OCI-LY7 (cell line): ENCODE measurements at regions not wholly inside any gene's neighbourhood (a gene's known extent, or its start where the extent isn't known, plus 50 kb on each side); places are given as distances from the start of the nearest gene placed in this dataset.

Source experiments
- EZH2phosphoT487 ChIP-seq: fragments of 200-600 bp; sonication (generic); IDR thresholded peaks from 2 replicates; pipeline ENCODE4 v1.6.1; 2018; ENCODE audit warnings: low read depth, borderline replicate concordance, mild to moderate bottlenecking, mixed run types, antibody characterized with exemption, low read length, moderate library complexity, mixed read lengths
- TF ChIP-seq, protein P1 (sequence below): fragments of 200-600 bp; sonication (generic); conservative IDR thresholded peaks from 2 replicates; pipeline ENCODE4 v1.5.1; 2014; ENCODE audit warnings: mild to moderate bottlenecking, antibody characterized with exemption, low read length, moderate library complexity, mixed read lengths

DNA sequence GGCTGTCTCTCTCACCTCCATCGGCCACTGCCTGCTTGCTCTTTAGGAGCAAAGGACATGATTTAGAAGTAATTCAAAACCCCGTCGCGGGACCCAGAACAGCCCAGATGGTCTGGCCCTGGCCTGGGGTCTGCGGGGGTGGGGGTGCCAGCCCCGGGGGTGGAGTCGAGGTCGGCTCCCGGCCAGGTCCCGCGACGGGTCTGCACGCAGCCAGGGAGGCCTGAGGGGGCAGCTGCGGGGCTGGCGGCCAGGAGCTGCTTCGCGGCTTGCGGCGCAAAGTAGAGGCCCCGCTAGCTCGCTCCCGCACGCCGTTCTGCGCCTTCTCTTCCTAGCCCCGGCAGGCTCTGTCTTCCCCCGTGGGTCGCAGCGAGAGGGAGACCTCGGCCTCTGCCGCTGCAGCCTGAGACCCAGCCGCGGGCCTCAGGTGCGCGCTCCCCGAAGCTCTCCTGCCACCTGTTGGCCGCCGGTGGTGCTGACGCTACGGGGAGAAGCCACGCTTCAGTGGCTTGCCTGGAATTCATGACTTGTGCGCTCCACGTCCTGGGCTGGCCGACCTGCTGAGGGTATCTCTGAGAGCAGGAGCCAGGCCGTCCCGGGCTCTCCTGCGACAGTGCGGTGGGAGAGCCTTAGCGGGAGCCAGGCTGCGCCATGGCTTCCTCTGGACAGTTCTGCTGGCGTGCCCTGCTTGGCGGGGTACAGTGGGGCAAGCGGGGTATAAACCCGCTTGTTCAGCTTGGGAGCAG is 157.2 kb upstream of the PITX1 start:
- TF ChIP-seq, protein P1, sequence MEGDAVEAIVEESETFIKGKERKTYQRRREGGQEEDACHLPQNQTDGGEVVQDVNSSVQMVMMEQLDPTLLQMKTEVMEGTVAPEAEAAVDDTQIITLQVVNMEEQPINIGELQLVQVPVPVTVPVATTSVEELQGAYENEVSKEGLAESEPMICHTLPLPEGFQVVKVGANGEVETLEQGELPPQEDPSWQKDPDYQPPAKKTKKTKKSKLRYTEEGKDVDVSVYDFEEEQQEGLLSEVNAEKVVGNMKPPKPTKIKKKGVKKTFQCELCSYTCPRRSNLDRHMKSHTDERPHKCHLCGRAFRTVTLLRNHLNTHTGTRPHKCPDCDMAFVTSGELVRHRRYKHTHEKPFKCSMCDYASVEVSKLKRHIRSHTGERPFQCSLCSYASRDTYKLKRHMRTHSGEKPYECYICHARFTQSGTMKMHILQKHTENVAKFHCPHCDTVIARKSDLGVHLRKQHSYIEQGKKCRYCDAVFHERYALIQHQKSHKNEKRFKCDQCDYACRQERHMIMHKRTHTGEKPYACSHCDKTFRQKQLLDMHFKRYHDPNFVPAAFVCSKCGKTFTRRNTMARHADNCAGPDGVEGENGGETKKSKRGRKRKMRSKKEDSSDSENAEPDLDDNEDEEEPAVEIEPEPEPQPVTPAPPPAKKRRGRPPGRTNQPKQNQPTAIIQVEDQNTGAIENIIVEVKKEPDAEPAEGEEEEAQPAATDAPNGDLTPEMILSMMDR = peak; percentile 90
- TF ChIP-seq EZH2phosphoT487 = no peak
